SW480 (cell line): ENCODE measurements at regions not wholly inside any gene's neighbourhood (a gene's known extent, or its start where the extent isn't known, plus 50 kb on each side); places are given as distances from the start of the nearest gene placed in this dataset.

Experiments used
- DNase-seq: peaks from one replicate; pipeline ENCODE4 v3.0.0-alpha.2; 2016; ENCODE audit warnings: low spot score

- no peak for DNase-seq
Observed at GRCh38 chr12:128077211-128077916, 189.6 kb upstream of the TMEM132C start.

- DNase-seq: no peak
Observed at GRCh38 chr12:128077917-128078298, 189.1 kb upstream of the TMEM132C start.

GRCh38 chr12:128078301-128078971 lies 188.5 kb upstream of the TMEM132C start:
- no peak for DNase-seq

GRCh38 chr12:128079446-128079845 lies 187.5 kb upstream of the TMEM132C start:
- no peak for DNase-seq

DNA sequence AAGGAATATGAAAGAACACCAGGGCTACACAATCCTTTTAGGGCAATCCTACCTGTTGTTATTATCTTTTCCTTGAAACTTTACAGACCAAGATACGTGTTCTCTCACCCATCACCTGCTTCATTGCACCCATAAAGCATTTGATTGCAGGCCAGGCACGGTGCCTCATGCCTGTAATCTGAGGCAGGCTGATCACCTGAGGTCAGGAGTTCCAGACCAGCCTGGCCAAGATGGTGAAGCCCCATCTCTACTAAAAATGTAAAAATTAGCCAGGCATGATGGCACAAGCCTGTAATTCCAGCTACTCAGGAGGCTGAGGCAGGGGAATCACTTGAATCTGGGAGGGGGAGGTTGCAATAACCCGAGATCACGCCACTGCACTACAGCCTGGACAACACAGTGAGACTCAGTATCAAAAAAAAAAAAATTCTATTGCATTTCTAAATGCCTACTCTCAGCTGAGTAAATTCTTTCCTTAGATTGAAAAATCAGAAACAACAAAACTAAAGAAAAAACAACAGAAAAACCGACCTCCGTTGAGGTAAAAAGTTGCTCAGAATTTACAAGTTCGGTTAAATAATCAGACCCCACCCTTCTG lies 183.7 kb upstream of the TMEM132C start:
- DNase-seq: no peak

GRCh38 chr12:128088926-128089325 lies 178.0 kb upstream of the TMEM132C start:
- DNase-seq: no peak

GRCh38 chr12:128089961-128090360 lies 177.0 kb upstream of the TMEM132C start:
- DNase-seq: no peak

DNA sequence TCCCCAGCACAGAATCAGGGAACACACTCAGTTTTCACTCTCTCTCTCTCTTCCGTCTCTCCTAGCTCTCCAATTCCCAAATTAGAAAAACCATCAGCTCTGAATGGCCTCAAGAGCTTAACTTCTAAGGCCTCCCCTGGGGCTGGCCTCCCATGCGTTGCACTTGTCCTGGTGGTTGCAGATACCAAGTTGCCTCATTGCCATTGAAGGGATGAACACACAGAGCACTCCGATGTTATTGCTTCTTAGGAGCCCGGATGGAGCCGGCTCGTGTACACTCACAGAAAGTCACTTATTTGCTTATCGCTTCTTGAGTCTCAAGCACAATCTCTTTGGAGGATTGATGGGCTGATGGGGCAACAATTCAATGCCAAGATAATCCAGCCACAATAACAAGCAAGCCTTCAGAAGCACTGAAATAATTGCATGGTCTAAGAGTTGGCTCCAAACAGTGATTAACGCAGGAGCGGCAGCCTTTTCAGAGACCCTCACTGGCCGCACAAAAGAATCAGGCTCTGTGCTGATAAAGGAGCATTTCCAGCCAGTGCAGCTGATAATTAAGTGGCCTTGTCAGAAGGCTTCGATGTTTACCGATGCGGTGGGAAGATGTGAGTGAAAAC lies 175.8 kb upstream of the TMEM132C start:
- no peak for DNase-seq

- no peak for DNase-seq
Observed at GRCh38 chr12:128091951-128092382, 175.0 kb upstream of the TMEM132C start.

- no peak for DNase-seq
Observed at GRCh38 chr12:128098730-128099129, 168.2 kb upstream of the TMEM132C start.

- no peak for DNase-seq
Observed at GRCh38 chr12:128103152-128103551, 163.8 kb upstream of the TMEM132C start.

- DNase-seq: no peak
Observed at GRCh38 chr12:128109236-128109635, 157.7 kb upstream of the TMEM132C start.

- no peak for DNase-seq
Observed at GRCh38 chr12:128109636-128110035, 157.3 kb upstream of the TMEM132C start.

- DNase-seq: peak; percentile 29
Observed at GRCh38 chr12:128111333-128111732, 155.6 kb upstream of the TMEM132C start.

GRCh38 chr12:128111951-128112350 lies 155.0 kb upstream of the TMEM132C start:
- DNase-seq: no peak

DNA sequence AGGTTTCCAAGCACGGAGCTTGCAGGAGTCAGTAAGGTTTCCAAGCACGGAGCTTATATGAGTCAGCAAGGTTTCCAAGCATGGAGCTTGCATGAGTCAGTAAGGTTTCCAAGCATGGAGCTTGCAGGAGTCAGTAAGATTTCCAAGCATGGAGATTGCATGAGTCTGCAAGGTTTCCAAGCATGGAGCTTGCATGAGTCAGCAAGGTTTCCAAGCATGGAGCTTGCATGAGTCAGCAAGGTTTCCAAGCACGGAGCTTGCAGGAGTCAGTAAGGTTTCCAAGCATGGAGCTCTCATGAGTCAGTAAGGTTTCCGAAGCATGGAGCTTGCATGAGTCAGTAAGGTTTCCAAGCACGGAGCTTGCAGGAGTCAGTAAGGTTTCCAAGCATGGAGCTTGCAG lies 153.7 kb upstream of the TMEM132C start:
- DNase-seq: peak; percentile 7

- no peak for DNase-seq
Observed at GRCh38 chr12:128114485-128114884, 152.5 kb upstream of the TMEM132C start.

- no peak for DNase-seq
Observed at GRCh38 chr12:128116537-128116936, 150.4 kb upstream of the TMEM132C start.

GRCh38 chr12:128120035-128120434 lies 146.9 kb upstream of the TMEM132C start:
- no peak for DNase-seq

DNA sequence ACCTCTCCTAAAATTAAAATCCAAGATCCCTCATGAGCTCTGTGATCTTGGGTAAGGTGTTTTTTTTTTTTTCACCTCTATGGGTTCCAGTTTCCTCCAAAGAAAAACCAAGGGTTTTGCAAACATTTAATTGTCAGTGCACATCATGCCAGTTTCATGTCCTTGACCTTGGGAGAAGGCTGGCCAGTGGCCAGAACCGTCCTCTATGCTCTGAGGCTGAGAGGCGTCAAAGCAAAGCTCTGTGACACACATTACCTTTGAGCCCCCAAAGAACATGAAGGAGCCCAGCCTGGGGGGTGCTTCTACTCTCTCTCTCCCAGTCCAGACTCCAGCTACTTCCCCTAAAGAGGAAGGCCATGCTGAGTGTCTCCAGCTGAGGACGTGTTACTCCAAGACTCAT lies 145.5 kb upstream of the TMEM132C start:
- no peak for DNase-seq

DNA sequence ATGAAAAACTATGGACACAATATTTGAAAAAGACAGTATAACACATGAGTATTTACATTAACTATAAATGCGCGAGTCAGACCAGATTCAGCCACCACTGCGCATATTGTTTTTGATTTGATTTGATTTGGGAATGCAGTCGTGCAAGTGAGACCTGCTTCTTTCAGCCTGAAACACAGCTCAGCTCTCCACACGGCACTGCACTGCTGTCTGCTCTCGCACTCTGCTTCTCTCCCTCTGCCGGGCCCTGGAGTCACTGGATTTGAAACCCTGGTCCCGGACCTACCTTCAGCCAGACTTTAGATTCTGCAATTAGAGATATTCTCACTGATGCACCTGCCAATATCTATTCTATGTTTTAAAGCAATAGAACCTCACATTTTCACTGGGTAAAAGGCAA lies 143.9 kb upstream of the TMEM132C start:
- DNase-seq: no peak

DNA sequence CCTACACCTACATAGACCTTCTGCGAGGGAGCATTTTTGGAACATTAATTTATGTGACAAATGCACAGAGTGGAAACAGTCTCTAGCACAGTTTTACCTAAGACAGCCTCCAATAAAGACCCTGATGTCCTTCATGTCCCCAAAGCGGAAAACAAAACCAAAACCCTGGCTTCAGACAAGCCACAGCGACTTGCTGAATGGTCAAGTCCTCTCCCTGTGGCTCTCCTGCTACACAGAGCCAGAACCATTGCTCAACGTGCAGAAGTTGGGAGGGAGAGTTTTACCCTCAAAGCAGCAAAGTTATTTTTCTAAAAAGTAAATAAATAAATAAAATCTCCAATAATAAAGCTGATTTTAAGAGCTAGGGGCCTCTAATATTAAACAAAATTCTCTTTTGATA lies 135.0 kb upstream of the TMEM132C start:
- DNase-seq: no peak
